T-helper 2 cell treated with Interferon-gamma antibody and Interleukin-4, amounts not matched to agents 5 μg/mL and 100 μg/mL, for 36 hours (primary cell): ENCODE measurements at regions not wholly inside any gene's neighbourhood (a gene's known extent, or its start where the extent isn't known, plus 50 kb on each side); places are given as distances from the start of the nearest gene placed in this dataset.

ENCODE experiments used
- DNase-seq: peaks from one replicate; pipeline ENCODE4 v3.0.0; 2021; ENCODE audit warnings: low spot score
- H3K27ac Mint-ChIP-seq: one replicate; pipeline ENCODE4 v1.8.0; 2021; ENCODE audit warnings: mild to moderate bottlenecking, mixed read lengths
- H3K27me3 Mint-ChIP-seq: one replicate; pipeline ENCODE4 v1.8.0; 2021; ENCODE audit warnings: low read depth, mixed read lengths
- H3K36me3 Mint-ChIP-seq: one replicate; pipeline ENCODE4 v1.8.0; 2021; ENCODE audit warnings: low read depth, mixed read lengths
- H3K4me1 Mint-ChIP-seq: one replicate; pipeline ENCODE4 v1.8.0; 2021; ENCODE audit warnings: low read depth, mixed read lengths
- H3K4me3 Mint-ChIP-seq: one replicate; pipeline ENCODE4 v1.8.0; 2022; ENCODE audit warnings: mild to moderate bottlenecking, moderate library complexity, mixed read lengths
- H3K9me3 Mint-ChIP-seq: one replicate; pipeline ENCODE4 v1.8.0; 2021; ENCODE audit warnings: mixed read lengths

DNA sequence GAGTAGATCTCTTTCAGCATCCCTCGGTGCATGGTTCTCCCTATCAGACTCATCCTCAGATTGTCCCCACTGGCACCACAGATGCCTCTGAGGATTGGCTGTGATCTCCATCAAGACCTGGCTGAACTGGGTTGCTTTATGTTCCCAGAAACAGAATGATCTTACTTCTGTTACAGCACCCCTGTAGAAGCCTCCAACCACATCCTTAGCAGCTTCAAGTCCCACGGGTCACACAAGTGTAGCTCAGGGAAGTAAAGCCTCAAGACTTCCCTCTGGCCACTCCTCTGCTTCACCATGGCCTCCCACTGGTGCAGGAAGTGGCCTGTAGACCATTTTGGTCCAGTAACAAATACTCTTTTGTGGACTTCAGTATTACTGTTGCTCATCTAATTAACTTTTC lies 566.4 kb upstream of the SUCLG2 start:
- DNase-seq = no peak
- Mint-ChIP-seq H3K9me3 (no peaks in the 10 kb centered on the region), H3K36me3 (no peaks in the 10 kb centered on the region), H3K4me1 (no peaks in the 10 kb centered on the region), H3K27ac (no peak overlapping the region), H3K4me3 (no peak overlapping the region), H3K27me3 (no peaks in the 10 kb centered on the region)

DNA sequence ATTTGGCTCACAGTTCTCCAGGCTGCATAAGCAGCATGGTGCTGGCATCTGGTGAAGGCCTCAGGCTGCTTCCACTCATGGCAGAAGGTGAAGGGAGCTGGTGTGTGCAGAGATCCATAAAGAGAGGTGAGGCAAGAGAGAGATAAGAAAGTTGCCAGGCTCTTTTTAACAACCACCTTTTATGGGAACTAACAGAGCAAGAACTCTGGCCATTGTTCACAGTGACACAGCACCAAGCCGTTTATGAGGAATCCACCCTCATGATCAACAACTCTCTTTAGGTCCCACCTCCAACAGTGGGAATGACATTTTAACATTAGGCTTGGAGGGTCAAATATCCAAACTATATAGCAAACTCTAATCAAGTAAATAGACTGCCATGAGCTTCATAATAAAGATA lies 557.2 kb upstream of the SUCLG2 start:
- no peaks in the 10 kb centered on the region for H3K36me3 Mint-ChIP-seq
- H3K9me3 Mint-ChIP-seq = no peaks in the 10 kb centered on the region
- DNase-seq = no peak
- H3K4me1 Mint-ChIP-seq = no peaks in the 10 kb centered on the region
- no peak overlapping the region for H3K4me3 Mint-ChIP-seq
- H3K27ac Mint-ChIP-seq = no peak overlapping the region
- H3K27me3 Mint-ChIP-seq = no peaks in the 10 kb centered on the region

- H3K27ac Mint-ChIP-seq = no peak overlapping the region
- DNase-seq = no peak
- H3K36me3 Mint-ChIP-seq = no peaks in the 10 kb centered on the region
- no peaks in the 10 kb centered on the region for H3K9me3 Mint-ChIP-seq
- no peaks in the 10 kb centered on the region for H3K27me3 Mint-ChIP-seq
- no peak overlapping the region for H3K4me3 Mint-ChIP-seq
- no peaks in the 10 kb centered on the region for H3K4me1 Mint-ChIP-seq
These were observed 556.2 kb upstream of the SUCLG2 start for GRCh38 chr3:68210635-68211034.

GRCh38 chr3:68207327-68207726 lies 552.9 kb upstream of the SUCLG2 start:
- Mint-ChIP-seq H3K4me3 (no peak overlapping the region), H3K9me3 (peaks cover 5% of the 10 kb centered on the region), H3K27me3 (no peaks in the 10 kb centered on the region), H3K36me3 (no peaks in the 10 kb centered on the region), H3K4me1 (no peaks in the 10 kb centered on the region), H3K27ac (no peak overlapping the region)
- no peak for DNase-seq

DNA sequence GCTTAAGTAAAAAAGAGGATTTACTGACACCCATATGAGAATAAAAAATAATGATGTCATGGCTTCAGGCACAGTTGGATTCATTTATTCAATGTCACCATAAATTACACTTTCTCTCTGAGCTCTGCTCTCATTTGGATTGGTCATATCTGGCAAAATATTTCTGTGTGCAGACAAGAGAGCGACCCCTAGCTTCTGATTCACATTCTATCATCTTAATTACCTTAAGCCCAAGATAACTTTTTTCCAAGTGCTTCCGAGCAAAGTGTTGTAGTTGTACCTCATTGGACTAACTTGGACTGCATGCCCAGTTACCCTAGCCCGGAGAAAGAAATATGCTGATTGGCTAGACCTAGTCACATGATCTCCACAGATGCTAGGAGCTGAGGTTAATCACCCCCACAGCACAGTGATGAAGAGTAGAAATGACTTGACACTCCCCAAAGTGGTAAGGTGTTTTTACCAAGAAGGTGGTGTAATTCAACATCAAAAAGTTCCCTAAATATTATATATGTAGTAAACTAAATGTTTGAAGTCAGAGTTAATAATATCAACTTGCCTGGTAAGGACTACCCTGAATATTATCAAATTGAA lies 552.2 kb upstream of the SUCLG2 start:
- Mint-ChIP-seq H3K9me3 (peaks cover 5% of the 10 kb centered on the region), H3K27ac (no peak overlapping the region), H3K4me3 (no peak overlapping the region), H3K4me1 (no peaks in the 10 kb centered on the region), H3K27me3 (no peaks in the 10 kb centered on the region), H3K36me3 (no peaks in the 10 kb centered on the region)
- no peak for DNase-seq

DNA sequence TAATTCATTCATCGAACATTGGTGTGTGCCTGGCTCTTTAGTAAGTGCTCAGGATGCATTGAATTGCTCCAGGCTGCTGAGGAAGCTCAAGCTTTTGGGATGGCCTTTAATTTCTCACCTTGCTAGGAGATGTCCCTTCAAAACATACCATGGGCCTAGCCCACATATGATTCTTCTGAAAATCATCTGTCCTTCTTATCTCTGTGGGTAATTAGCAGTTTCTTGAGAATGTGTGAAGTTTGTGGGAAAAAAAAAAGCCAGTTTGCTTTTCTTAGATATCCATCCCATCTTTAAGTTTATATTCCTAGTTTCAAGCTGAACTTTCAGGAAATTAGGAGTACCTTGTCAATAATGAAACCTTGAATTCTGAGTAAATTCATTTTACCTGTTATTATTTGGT lies 532.3 kb upstream of the SUCLG2 start:
- DNase-seq = no peak

DNA sequence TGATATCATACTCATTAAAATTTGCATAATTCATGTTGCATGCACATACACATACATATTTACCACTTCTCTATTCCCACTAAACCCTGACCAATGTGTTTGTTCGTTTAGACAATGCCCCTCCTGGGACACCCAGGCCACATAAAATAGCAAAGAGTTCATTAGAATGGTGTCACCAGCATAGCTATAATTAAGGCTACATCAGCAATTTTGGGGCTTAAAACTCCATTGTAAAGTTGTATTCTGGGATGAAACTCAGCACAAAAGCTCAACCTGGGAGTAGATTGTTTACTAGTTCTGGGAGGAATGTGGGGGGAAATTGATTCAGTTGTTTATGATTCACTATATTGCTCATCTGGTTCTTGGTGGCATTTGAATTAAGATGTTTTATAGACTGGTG lies 522.2 kb upstream of the SUCLG2 start:
- no peak for DNase-seq
- peaks cover 31% of the 10 kb centered on the region for H3K9me3 Mint-ChIP-seq
- H3K27ac Mint-ChIP-seq = no peak overlapping the region
- H3K4me1 Mint-ChIP-seq = no peaks in the 10 kb centered on the region
- H3K36me3 Mint-ChIP-seq = no peaks in the 10 kb centered on the region
- H3K4me3 Mint-ChIP-seq = no peak overlapping the region
- no peaks in the 10 kb centered on the region for H3K27me3 Mint-ChIP-seq

More for the DNA sequence above, 532.3 kb upstream of the SUCLG2 start:
- Mint-ChIP-seq H3K27ac (no peak overlapping the region), H3K4me3 (no peak overlapping the region), H3K4me1 (no peaks in the 10 kb centered on the region), H3K9me3 (peaks cover 5% of the 10 kb centered on the region), H3K27me3 (no peaks in the 10 kb centered on the region), H3K36me3 (no peaks in the 10 kb centered on the region)

DNA sequence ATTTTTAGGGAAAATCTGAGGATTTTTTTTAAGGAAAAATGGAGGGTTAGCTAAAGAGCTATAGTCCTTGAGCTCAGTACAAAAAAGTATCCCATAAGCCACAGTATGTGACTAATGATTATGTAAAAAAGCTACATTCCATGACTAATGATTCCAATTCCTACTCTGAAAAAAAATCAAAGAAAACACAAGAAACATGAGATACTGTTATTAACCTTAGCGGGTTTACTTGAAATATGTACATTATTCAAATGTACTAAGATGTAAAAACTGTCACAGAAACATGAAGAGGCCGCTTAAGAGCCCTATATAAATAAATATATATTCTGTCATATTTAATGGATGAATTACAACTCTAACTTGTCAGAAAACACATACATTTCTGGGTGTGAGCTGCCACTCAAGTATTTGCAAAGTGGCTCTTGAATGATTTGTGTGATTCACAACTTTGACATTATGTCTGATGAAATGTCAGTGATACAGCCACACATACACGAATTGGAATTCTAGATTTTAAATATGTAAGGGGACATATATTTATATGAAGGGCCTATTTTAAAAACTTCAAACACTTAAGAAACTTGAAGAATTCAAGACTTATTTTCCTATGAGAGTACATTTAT lies 518.7 kb upstream of the SUCLG2 start:
- peaks cover 42% of the 10 kb centered on the region for H3K9me3 Mint-ChIP-seq
- no peak overlapping the region for H3K27ac Mint-ChIP-seq
- H3K4me1 Mint-ChIP-seq = no peaks in the 10 kb centered on the region
- H3K36me3 Mint-ChIP-seq = no peaks in the 10 kb centered on the region
- no peaks in the 10 kb centered on the region for H3K27me3 Mint-ChIP-seq
- no peak overlapping the region for H3K4me3 Mint-ChIP-seq
- DNase-seq = no peak

- Mint-ChIP-seq H3K4me1 (no peaks in the 10 kb centered on the region), H3K4me3 (no peak overlapping the region), H3K27ac (no peak overlapping the region), H3K9me3 (peaks cover 40% of the 10 kb centered on the region), H3K27me3 (no peaks in the 10 kb centered on the region), H3K36me3 (no peaks in the 10 kb centered on the region)
- no peak for DNase-seq
These were observed 517.6 kb upstream of the SUCLG2 start for GRCh38 chr3:68172039-68172438.

DNA sequence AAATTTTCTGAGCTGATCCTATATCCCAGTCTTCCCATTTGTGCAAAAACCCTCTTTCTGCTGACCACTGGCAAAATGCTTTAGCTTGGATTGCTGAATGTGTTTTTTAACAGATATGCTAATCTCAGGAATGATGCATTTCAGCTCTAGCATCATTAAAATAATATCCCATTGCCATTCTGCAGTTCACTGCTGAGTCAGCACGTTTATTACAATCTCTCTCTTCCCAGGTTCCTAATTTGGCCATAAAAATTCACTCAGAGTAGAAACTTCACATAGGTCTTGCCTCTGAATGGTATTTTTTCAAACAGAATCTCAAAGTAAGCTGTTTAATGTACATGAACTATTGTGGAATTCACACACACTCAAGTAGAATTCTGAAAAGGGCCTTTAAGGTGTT lies 509.6 kb upstream of the SUCLG2 start:
- Mint-ChIP-seq H3K4me3 (no peak overlapping the region), H3K36me3 (no peaks in the 10 kb centered on the region), H3K27me3 (no peaks in the 10 kb centered on the region), H3K9me3 (peaks cover under 1% of the 10 kb centered on the region), H3K4me1 (no peaks in the 10 kb centered on the region), H3K27ac (no peak overlapping the region)
- no peak for DNase-seq

GRCh38 chr3:68163062-68163461 lies 508.6 kb upstream of the SUCLG2 start:
- H3K36me3 Mint-ChIP-seq = no peaks in the 10 kb centered on the region
- H3K4me1 Mint-ChIP-seq = no peaks in the 10 kb centered on the region
- H3K9me3 Mint-ChIP-seq = no peaks in the 10 kb centered on the region
- H3K27me3 Mint-ChIP-seq = no peaks in the 10 kb centered on the region
- no peak overlapping the region for H3K27ac Mint-ChIP-seq
- no peak for DNase-seq
- H3K4me3 Mint-ChIP-seq = no peak overlapping the region

DNA sequence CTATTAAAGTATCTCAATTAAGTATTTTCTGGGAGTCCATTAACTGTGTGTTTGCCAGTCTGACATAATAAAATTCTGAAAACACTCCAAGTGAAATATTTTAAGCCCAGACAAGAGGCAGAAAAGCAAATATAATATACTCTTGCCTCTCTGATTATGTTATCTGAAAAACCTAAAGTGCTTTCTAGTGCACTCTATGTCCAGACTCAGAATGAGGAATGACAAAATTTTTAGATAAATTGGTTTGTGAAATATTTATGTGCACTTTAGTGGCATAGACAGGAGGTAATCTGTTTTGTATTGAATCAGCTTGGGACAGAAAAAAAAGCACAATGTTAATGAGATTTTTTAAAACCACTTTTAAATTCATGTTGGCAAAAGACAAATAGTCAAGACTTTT lies 508.2 kb upstream of the SUCLG2 start:
- DNase-seq = no peak
- no peak overlapping the region for H3K4me3 Mint-ChIP-seq
- no peak overlapping the region for H3K27ac Mint-ChIP-seq
- no peaks in the 10 kb centered on the region for H3K4me1 Mint-ChIP-seq
- no peaks in the 10 kb centered on the region for H3K27me3 Mint-ChIP-seq
- no peaks in the 10 kb centered on the region for H3K9me3 Mint-ChIP-seq
- no peaks in the 10 kb centered on the region for H3K36me3 Mint-ChIP-seq

DNA sequence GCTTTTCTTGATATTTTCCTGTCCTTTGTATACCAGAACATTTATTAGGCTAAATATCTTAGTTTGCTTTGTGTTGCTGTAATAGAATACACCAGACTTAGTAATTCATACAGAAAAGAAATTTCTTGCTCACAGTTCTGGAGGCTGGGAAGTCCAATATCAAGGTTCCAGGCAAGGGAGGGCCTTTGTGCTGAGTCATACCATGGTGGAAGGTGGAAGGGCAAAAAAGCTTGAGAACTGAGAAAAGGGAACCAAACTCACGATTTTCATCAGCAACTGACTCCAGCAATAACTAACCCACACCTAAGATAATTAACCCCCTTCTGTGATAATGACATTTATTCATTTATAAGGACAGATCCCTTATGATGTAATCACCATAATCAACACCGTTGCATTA lies 496.9 kb upstream of the SUCLG2 start:
- no peaks in the 10 kb centered on the region for H3K9me3 Mint-ChIP-seq
- no peak for DNase-seq
- no peaks in the 10 kb centered on the region for H3K4me1 Mint-ChIP-seq
- no peak overlapping the region for H3K27ac Mint-ChIP-seq
- no peaks in the 10 kb centered on the region for H3K27me3 Mint-ChIP-seq
- no peak overlapping the region for H3K4me3 Mint-ChIP-seq
- no peaks in the 10 kb centered on the region for H3K36me3 Mint-ChIP-seq

DNA sequence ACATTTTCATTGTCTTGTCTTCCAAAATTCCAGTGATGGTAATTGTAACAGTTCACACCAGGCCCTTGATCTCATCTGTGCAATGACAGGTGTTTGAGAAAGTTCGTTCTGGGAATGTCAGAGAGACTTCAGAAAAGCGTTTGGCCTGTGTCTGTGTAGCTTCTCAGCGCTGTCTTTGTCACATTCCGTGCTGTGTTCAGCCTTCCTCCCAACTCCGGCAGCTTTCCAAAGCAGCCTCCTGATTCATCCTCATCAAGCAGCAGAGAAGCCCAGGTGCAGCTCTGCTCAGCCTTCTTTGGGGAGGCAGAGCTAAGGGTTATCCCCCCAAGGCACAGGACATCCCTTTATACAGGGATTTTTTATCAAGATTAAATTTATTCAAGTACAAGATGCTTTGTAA lies 494.0 kb upstream of the SUCLG2 start:
- DNase-seq = no peak
- H3K27ac Mint-ChIP-seq = no peak overlapping the region
- H3K36me3 Mint-ChIP-seq = no peaks in the 10 kb centered on the region
- no peak overlapping the region for H3K4me3 Mint-ChIP-seq
- peaks cover 1% of the 10 kb centered on the region for H3K9me3 Mint-ChIP-seq
- no peaks in the 10 kb centered on the region for H3K4me1 Mint-ChIP-seq
- no peaks in the 10 kb centered on the region for H3K27me3 Mint-ChIP-seq

- Mint-ChIP-seq H3K27ac (no peak overlapping the region), H3K36me3 (no peaks in the 10 kb centered on the region), H3K9me3 (peaks cover 5% of the 10 kb centered on the region), H3K27me3 (no peaks in the 10 kb centered on the region), H3K4me3 (no peak overlapping the region), H3K4me1 (no peaks in the 10 kb centered on the region)
- DNase-seq = no peak
These were observed 488.0 kb upstream of the SUCLG2 start for GRCh38 chr3:68142441-68142840.
